Myocyte (in vitro differentiated cells): ENCODE measurements at regions not wholly inside any gene's neighbourhood (a gene's known extent, or its start where the extent isn't known, plus 50 kb on each side); places are given as distances from the start of the nearest gene placed in this dataset.

Experiments
- DNase-seq: peaks from one replicate; pipeline ENCODE4 v3.0.0-alpha.2; 2012; ENCODE audit warnings: low read depth

DNA sequence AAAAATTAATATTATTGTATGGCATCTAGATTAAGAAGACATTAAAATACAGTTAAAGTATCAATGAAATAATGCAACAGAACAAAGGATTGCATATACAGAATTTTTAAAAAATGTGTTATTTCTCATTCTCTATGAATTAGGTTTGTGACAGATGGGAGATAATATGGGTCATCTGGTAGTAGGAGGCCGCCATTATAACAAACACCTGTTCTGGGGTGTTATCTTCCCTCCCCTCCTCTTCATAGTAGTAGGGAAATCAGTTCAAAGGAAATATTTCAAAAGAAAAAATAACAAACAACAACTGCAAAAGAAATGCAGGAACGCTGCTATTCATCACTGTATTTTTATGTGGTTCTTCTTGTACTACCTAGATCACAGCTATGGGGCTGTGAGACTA lies 187.0 kb upstream of the ATP2B1 start:
- peak; percentile 24 for DNase-seq

DNA sequence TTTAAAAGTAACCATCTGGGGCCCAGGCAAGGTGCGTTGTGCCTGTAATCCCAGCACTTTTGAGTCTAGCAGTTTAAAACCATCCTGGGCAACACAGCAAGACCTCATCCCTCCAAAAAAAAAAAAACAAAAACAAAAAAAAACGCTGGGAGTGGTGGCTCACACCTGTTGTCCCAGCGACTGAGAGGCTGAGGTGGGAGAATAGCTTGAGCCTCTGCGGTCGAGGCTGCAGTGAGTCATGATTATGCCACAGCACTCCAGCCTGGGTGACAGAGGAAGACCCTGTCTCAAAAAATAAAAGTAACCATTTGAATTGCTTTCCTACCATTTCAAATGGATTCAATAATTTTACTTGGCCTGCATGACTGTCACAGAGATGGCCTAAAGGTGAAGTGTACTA lies 186.5 kb upstream of the ATP2B1 start:
- peak; percentile 64 for DNase-seq

DNA sequence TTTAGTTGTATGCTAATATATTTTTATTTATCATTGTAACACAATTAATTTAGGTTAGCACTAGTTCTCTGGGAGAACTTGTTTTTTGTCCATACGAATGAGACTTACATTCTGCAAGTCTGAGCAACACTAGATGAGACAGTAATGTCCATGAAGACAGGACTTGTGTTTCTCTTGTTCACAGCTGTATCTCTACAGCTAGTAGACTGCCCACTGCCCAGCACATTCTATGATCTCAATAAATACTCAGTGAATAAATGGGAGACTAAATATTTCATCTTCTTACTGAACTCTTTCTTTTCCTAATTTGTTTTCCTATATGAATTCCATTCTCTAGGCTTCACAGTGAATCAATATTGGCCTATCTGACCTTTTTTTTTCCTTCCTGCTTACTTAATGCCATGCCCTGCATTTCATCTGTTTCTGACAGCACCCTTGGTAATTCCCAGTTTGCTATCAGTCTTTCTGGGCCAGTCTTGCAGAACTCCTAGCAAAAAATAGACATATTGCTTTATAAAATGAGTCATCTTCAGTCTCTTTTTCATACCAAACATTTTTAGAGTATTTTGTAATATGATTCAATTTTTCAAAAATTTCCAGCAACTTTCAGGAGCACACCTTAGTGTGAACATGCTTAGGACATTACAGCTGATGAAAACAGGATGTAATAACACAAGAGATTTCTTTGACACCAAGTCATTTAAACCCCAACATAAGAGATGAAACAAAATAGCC lies 185.5 kb upstream of the ATP2B1 start:
- peak; percentile 24 for DNase-seq

DNA sequence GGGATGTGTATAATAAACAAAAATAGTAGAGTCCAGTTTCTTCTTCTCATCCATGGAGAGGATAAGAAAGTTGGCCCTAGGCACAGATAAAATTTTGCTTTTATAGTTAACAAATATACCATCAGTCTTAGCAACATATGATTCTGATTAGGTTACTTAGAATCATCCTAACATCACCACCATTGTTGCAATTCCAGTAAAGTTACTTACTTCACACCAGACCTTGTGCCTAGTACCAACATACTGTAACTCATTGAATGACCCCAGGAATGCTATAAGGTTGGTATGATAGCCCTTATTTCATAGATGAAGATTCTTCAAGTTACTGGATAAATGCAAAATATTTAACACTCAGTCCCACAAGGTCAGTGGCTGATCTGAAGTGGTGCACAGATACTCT lies 183.8 kb upstream of the ATP2B1 start:
- no peak for DNase-seq

DNA sequence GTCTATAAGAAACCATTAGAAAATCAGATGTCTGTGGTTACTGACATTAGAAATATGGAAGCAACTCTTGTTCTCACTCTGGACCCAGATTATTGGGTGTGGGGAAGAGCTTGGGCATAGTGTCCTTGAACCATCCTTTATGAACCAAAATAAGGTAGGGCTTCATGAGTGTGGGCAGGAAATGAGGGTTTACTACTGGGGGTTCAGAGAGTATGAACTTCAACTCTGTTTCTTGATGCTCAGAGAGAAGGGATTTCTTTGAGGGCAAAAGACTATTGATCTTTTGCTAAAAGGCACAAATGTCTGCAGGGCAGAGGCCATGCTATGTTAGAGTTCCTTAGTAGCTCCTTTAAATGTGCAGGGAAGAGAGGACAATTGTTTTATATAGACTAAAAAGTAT lies 183.3 kb upstream of the ATP2B1 start:
- DNase-seq, result no peak

DNA sequence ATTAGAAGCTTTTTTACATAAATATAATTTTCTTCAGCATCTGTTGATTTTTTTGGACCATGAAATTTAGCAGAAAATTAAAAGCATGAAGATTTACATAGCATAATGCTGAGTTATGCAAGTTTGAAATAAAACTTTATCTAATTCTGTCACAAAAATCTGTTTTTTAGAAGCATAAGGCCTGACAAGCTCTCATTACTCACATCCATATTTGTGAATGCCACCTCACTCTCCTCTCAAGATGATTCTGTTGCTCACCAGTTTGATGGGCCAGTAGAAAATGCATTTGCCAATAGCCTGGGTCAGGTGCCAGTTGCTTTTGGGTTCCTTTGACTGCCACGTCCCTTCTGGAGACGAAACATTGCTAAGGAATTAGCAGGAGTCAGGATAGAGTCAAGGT lies 181.5 kb upstream of the ATP2B1 start:
- DNase-seq, result no peak

DNA sequence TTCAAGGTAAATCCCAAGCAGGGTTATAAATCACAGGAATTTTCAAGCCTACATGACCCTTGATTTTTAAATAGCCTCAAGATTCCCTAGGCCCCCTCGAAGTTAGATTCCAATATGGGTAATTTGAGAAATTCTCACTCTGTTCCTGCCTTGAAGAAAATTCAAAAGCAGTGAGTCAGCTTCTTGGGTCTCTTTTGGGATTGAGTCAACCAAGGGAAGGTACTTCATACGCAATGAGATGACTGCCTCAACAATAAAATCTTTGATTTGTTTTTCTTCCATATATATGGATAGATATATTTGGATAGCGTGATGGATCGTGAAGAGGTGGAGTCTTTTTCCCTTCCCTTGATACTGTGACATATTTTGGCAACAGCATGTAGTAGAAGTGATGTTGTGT lies 180.4 kb upstream of the ATP2B1 start:
- no peak for DNase-seq

DNA sequence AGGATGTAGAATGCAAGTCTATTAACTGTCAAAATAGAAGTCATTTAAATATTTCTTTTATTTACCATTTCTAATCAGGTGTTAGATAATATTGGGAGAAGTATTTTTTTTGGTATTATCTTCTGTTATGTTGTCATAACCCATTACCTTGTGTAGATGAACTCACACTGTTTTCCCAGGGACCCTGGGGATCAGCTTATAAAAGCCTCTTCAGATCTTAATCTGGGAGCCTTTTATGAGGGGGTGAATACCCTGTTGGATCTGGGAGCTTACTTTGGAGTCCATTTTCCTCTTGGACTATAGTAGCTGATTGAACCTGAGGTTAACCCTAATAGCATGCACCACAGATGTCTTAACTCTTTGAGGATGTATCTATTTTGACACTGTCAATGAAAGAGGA lies 176.3 kb upstream of the ATP2B1 start:
- no peak for DNase-seq

DNA sequence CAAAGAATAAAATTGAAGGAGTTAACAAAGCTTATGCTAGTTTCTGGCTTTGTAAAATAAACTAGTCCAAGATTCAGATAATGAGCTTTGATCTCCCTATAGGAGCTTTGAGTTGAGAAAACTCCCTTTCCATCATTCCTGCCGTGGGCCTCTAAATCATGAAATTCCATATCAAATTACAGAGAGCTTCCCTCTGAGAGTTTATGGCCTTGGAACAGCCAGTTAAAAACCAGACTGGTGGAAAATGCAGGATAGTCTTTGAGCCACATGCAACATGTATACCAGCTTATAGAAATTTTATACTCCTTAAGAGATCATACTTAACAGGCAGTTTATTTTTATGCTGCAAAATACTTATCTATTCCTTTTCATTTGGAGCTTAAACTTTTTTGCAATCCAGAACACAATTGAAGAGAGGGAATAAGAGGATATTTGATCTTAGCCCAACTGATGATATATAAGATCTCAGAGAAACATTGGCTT lies 175.8 kb upstream of the ATP2B1 start:
- DNase-seq, result peak; percentile 31

DNA sequence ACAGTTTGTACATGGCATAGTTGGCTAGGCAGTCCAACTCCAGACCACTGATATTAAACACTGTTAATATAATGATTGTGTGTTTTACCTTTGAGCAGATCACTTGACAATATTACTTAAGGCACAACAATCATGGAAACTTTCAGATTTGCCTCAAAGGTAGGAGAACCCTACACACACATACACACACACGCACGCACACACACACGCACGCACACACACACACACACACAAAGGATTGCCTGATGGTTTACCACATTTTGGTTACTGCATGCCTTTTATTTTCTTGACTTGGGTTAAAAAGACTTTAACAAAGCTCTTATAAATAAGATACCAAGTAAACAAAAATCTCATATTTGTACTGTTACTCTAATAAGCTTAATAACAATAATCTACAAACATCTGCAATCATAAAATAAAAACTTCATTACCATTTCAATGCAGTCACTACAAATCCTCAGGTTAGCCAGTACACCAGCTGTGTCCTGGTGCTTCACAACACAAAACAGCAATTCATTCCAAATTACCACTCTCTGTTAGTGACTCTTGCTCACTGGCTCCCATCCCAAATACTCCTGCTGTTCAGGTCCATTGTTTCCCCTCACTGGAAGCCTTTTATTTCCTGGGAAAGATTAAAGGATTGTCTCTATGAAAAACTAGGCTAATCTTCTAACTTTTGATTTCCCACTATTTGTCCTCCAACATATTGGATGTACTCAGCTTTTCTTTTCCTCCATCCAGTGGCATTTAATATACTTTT lies 175.2 kb upstream of the ATP2B1 start:
- DNase-seq, result peak; percentile 74

DNA sequence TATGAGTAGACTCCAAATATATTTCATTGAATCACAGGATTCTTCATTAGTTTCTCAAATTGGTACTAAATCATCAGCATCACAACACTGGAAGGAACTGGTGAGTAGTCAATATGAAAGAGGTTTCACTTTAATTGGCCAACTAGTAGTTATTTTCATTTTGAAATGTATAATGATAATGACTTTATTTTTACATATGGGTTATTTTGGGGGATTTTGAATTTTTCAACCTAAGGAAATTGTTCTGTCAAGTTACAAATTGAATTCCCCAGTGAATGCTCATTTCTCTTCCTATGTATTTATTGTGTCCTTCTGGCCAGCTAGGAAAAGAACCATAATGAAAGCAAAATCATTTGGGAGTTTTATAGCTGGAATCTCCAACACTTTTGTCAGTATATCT lies 174.2 kb upstream of the ATP2B1 start:
- no peak for DNase-seq

DNA sequence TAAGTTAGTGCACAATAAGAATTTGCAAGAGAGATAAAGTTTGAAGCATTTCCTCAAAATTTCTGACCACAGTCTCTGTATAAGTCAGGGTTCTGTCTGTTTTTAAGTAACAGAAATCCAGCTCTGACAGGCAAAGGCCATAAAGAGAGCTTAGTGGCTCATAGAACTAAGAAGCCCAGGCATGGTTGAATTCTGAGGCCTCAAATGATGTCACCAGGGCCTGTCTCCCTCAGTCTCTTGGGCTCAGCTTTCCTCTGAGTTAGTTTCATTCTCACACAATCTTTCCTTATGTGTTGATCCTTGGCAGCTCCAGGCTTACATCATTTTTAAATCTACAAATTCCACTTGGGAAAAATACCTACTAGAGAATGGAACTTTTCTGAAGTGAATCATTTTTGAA lies 173.4 kb upstream of the ATP2B1 start:
- DNase-seq, result peak; percentile 78

DNA sequence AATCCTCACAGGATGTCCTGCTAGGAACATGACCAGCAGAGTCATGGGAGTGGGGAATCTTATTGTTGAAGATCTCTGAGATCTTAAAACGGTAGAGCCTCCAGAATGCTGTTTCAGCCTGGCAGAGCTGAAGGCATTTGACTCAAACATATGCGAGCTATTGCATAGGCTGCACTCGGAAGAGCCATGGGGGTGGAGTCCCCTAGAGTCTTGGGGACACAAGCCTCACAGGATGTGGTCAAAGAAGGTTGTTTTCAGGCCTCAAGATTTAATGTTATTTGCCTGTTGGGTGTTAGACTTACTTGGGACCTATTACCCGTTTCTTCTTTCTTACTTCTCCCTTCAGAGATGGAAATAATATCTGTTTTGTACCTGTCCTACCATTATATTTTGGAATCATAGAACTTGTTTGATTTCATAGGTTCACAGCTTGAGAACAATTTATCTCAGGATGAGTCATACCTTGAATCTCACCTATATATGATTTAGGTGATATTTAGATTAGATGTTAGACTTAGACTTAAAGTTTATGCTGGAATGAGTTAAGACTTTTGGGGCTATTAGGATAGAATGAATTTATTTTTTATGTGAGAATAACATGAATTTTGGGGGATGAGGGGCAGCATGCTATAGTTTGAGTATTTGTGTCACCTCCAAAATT lies 172.2 kb upstream of the ATP2B1 start:
- DNase-seq, result no peak

DNA sequence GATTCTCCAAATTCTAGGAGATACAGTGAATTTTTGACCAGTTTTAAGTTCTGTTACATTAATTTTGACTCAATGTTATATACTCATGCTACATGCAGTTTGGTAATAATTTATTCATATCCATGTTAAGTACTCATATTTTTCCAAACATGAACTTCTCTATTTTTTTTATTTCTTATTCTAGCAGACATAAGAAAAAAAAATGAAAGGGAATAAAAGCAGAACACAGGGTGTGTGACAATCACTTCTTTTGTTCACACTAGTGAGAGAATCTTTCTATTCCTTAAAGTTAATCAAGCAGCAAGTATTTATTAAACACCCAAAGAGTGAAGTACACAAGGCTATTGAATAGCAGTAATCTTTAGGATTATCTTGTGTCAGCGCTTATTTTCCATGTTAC lies 171.1 kb upstream of the ATP2B1 start:
- DNase-seq, result no peak

DNA sequence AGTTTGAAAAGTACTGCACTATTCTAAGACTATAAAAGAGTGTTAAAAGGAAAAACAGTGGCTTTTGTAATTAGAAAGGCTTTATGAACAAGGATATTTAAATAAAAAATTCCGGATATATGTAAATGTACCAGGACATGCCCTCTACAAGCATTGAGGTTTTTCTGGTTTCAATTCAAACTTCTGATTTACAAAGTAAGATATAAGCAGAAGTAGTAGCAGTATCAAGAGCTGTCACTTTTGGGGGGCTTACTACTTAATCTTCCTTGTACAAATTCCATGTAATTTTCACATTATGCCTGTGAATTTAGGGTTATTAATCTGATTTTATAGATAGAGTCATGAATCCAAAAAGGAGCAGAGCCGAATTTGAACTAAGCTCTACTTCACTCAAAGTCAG lies 170.3 kb upstream of the ATP2B1 start:
- no peak for DNase-seq

DNA sequence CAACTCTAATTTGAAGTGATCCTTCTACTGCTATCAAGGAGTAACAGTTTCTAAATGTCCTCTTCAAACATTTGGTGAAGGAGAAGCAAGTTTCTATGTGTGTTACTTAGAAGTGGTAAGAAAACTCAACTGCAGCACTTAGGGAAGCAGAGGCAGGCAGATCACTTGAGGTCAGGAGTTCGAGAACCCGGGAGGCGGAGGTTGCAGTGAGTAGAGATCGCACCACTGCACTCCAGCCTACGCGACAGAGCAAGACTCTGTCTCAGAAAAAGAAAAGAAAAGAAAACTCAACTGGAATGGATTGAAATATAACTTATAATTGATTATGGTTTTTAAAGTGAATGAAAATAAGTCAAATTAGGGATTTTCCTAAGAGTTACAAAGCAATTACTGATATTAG lies 169.7 kb upstream of the ATP2B1 start:
- no peak for DNase-seq

DNA sequence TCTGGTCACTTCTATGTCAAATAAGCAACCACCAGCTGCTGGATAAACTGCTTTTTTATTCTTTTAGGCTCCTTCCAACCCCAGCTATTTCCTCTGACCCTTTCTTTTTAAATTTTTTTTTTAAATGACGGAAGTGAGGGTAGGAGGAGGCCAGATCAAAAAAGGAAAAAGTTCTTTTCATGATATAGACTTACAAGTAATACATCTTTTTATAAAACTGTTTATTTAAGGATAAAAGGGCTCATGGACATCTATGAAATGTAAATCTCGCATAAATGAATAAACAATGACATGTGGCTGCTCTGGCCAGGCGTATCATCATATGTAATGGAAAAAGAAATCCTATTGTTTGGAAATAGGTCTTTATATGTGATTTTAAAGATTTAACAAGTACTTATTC lies 169.0 kb upstream of the ATP2B1 start:
- no peak for DNase-seq

DNA sequence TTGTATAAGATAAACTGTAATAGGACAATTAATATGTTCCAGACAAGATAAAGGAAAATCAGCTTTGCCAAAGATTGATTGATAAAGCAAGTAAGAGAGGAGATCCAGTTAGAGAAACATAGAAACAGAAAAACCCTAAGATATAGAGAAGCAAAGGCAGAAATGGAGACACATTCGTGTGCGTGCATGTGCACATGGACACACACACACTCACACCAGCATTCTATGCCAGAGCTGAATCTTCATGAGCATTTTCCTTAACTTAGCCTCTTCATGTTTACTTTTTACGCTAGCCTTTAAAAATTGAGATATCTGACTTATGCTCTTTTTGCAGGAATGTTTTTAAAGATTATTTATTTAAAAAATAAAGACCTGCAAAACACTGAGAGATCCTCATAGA lies 168.5 kb upstream of the ATP2B1 start:
- no peak for DNase-seq

DNA sequence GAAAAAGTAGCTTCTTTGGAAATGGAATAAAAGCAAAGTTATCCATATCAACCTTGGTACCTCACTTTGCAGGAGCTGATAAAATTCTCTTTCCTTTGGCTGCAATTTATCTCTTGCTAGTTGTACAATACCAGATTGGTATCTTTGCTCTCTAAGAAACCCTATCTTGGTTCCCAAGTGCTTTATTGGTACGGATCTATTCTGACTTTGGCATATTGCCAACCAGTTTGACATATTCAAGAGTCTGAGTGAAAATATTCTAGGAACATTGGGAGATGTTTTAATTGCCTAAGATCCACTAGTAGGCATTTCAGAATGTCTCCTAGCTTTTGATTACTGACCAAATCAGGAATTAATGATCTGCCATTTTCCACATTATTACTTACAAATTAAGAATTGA lies 167.2 kb upstream of the ATP2B1 start:
- DNase-seq, result no peak

DNA sequence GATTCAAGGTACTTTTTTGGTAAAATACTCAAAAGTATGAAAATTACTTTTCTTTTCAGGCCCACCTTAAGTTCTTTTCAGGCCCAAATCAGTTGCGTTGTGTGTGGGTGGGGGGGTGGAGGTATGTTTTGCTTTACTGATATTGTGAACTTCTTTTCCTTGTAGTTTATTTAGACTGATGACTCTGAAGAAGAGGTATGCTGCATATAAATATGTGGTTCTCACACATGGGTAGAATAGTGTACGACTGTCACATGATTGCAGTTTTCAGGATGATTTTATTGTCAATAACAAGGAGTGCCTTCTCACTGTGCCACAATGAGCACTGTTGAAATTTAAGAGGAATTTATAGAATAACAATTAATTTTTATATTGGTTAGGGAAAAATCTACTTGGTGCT lies 166.6 kb upstream of the ATP2B1 start:
- DNase-seq, result no peak

DNA sequence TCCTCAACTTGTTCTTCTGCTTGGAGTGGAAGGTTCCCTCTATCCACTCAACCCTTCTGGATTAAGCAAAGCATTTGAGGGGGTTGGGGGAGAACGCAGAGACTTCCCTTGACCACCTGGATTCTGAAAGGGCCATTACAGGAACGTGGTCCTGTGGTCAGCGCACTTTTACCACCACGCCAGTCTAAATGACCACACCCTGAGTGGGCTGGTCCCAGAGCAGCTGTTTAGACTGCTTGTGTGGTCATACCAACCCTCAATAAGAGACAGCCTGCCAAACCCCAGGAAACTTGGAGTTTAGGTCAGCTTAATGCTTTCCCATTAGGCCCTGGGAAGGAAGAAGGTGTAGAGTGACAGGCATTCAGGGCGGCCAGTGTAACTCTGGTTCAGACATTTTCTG lies 165.5 kb upstream of the ATP2B1 start:
- peak; percentile 99 for DNase-seq

DNA sequence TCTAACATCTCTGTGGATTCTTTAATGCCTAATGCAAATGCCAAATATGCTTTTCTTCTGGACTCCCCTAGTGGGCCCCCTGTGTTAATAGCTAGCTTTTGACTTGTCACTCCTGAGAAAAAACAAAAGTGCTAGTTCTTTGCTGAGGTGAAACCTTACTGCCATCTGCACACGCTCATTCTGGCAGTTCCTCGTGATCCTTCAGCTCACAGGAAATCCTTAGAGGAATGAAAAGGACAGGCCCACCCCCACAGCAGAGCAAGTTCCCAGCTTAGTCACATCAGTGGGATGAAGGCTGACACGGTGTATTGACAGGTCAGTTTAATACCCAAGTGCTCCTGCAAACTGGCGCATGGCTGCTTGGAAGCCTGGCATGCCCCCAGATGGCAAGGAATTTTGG lies 165.1 kb upstream of the ATP2B1 start:
- DNase-seq, result no peak
